GM12878 (cell line): ENCODE measurements at regions not wholly inside any gene's neighbourhood (a gene's known extent, or its start where the extent isn't known, plus 50 kb on each side); places are given as distances from the start of the nearest gene placed in this dataset.

Experiments
- ATAC-seq: fragments of 200-7000 bp; cut with Tn5 transposase; 3 replicates; pipeline ENCODE4 v1.9.1; 2020; ENCODE audit warnings: mild to moderate bottlenecking, moderate library complexity
- BruUV-seq: library from RNA; stranded (reverse); fragments of 400-500 nt; replicated peaks from 2 replicates; lab custom pipeline; 2021; lab: Mats Ljungman, UMichigan
- CTCF ChIA-PET: fragments of 300-600 bp; sonication (Branson Sonifier 250); formaldehyde crosslinking; extraction: SDS; loops from one replicate; lab custom pipeline; 2021; ENCODE audit warnings: inconsistent platforms; lab: Yijun Ruan, JAX
- POLR2A ChIA-PET: fragments of 350-600 bp; formaldehyde crosslinking; extraction: SDS; loops from one replicate; lab custom pipeline; 2021; ENCODE audit warnings: inconsistent platforms; lab: Charles Lee
- RAD21 ChIA-PET: fragments of 300-600 bp; sonication (Branson Sonifier 250); formaldehyde crosslinking; loops from one replicate; lab custom pipeline; 2023; ENCODE audit warnings: antibody characterized with exemption; ENCODE audit not compliant: unreplicated experiment; lab: Charles Lee
- SMC1A ChIA-PET: fragments of 300-600 bp; sonication (Branson Sonifier 250); formaldehyde crosslinking; loops from one replicate; lab custom pipeline; 2023; ENCODE audit not compliant: unreplicated experiment, uncharacterized antibody; lab: Charles Lee
- DNase-seq: peaks from one replicate; pipeline ENCODE4 v3.0.0-alpha.2; 2011; ENCODE audit warnings: low read depth, low spot score
- FAIRE-seq: peaks from 3 replicates; lab custom pipeline; 2011; peaks lifted over from hg19 to GRCh38; lab: Jason Lieb, UNC
- H2AFZ ChIP-seq: 2 replicates; pipeline ENCODE4 v1.6.0; 2011; ENCODE audit warnings: low read depth, low read length, control low read depth; ENCODE audit not compliant: control insufficient read depth
- H3K27ac ChIP-seq: 2 replicates; pipeline ENCODE4 v1.5.1; 2011; ENCODE audit warnings: control low read depth; ENCODE audit not compliant: control insufficient read depth, insufficient read depth
- H3K27me3 ChIP-seq, 2 experiments: replicated peaks in 1 of 2; 2 replicates each; pipeline versions ENCODE4 v1.6.0 to v1.6.1; 2011; ENCODE audit warnings: low read length in 1 of 2; ENCODE audit not compliant: control insufficient read depth in 2 of 2, insufficient read depth in 2 of 2
- H3K36me3 ChIP-seq, 2 experiments: 2 replicates each; pipeline ENCODE4 v1.5.1; 2011; ENCODE audit warnings: low read length in 1 of 2; ENCODE audit not compliant: control insufficient read depth in 2 of 2, insufficient read depth in 2 of 2
- H3K4me1 ChIP-seq: 2 replicates; pipeline ENCODE4 v1.6.1; 2011; ENCODE audit warnings: mild to moderate bottlenecking, low read length, moderate library complexity, mixed read lengths; ENCODE audit not compliant: control insufficient read depth, insufficient read depth
- H3K4me2 ChIP-seq: 2 replicates; pipeline ENCODE4 v1.6.0; 2011; ENCODE audit warnings: control low read depth; ENCODE audit not compliant: control insufficient read depth, insufficient read depth
- H3K4me3 ChIP-seq: fragments of 200-600 bp; sonication (generic); 2 replicates; pipeline ENCODE4 v1.5.1; 2016
- H3K79me2 ChIP-seq: 2 replicates; pipeline ENCODE4 v1.6.0; 2011; ENCODE audit warnings: low read length; ENCODE audit not compliant: control insufficient read depth, insufficient read depth
- H3K9ac ChIP-seq: 2 replicates; pipeline ENCODE4 v1.8.0; 2011; ENCODE audit warnings: low read length, control low read depth, mixed read lengths; ENCODE audit not compliant: control insufficient read depth, insufficient read depth
- H3K9me3 ChIP-seq: replicated peaks from 3 replicates; pipeline ENCODE4 v1.5.1; 2011; ENCODE audit warnings: mild to moderate bottlenecking, low read length; ENCODE audit not compliant: control insufficient read depth, insufficient read depth
- H4K20me1 ChIP-seq: 2 replicates; pipeline ENCODE4 v1.6.0; 2011; ENCODE audit not compliant: control insufficient read depth, insufficient read depth
- CEBPZ ChIP-seq: fragments of 150-350 bp; IDR thresholded peaks from 2 replicates; pipeline ENCODE4 v1.6.1; 2016; ENCODE audit warnings: low read depth, low read length
- CTCF ChIP-seq, 3 experiments: IDR thresholded peaks in 2 of 3; conservative IDR thresholded peaks in 1 of 3; 2 replicates each; pipeline ENCODE4 v1.5.1; 2011; ENCODE audit warnings: low read depth in 3 of 3, low read length in 3 of 3, mild to moderate bottlenecking in 3 of 3, control low read depth in 2 of 3, moderate library complexity in 2 of 3, inconsistent platforms in 1 of 3, mixed read lengths in 1 of 3; ENCODE audit not compliant: control insufficient read depth in 2 of 3, insufficient read depth in 1 of 3; ENCODE audit errors: extremely low read depth in 1 of 3
- ELK1 ChIP-seq: IDR thresholded peaks from 2 replicates; pipeline ENCODE4 v1.6.1; 2012; ENCODE audit warnings: low read depth, low read length, improper control_type of control experiment
- EP300 ChIP-seq, 2 experiments: fragments of 150-350 bp in 1 of 2; IDR thresholded peaks; 2 replicates each; pipeline ENCODE4 v1.6.1; 2011 to 2012; ENCODE audit warnings: low read depth in 2 of 2, low read length in 2 of 2, borderline replicate concordance in 1 of 2, improper control_type of control experiment in 1 of 2, inconsistent platforms in 1 of 2; ENCODE audit not compliant: control insufficient read depth in 1 of 2
- FOS ChIP-seq: IDR thresholded peaks from 3 replicates; pipeline ENCODE4 v1.6.1; 2011; ENCODE audit warnings: borderline replicate concordance; ENCODE audit not compliant: insufficient read length; ENCODE audit errors: extremely low read depth
- FOXM1 ChIP-seq: IDR thresholded peaks from 2 replicates; pipeline ENCODE4 v1.6.1; 2012; ENCODE audit warnings: low read depth, mild to moderate bottlenecking, inconsistent platforms, low read length, moderate library complexity
- GATAD2B ChIP-seq: fragments of 450-650 bp; conservative IDR thresholded peaks from 2 replicates; pipeline ENCODE4 v1.6.1; 2017; ENCODE audit warnings: low read depth, mild to moderate bottlenecking, moderate library complexity
- HDAC2 ChIP-seq: fragments of 200-600 bp; sonication (generic); IDR thresholded peaks from 2 replicates; pipeline ENCODE4 v1.6.1; 2017
- MEF2B ChIP-seq: fragments of 450-650 bp; IDR thresholded peaks from 2 replicates; pipeline ENCODE4 v1.6.1; 2018; ENCODE audit warnings: mild to moderate bottlenecking, moderate library complexity; ENCODE audit not compliant: partially characterized antibody, poor library complexity, severe bottlenecking
- MTA2 ChIP-seq: fragments of 450-650 bp; IDR thresholded peaks from 2 replicates; pipeline ENCODE4 v1.6.1; 2016; ENCODE audit warnings: low read depth, mild to moderate bottlenecking, moderate library complexity
- MYC ChIP-seq: IDR thresholded peaks from 2 replicates; pipeline ENCODE4 v1.6.1; 2011; ENCODE audit warnings: mild to moderate bottlenecking, low read length, moderate library complexity, inconsistent platforms; ENCODE audit not compliant: insufficient read depth, insufficient replicate concordance, insufficient read length, severe bottlenecking
- PML ChIP-seq: IDR thresholded peaks from 2 replicates; pipeline ENCODE4 v1.6.1; 2012; ENCODE audit warnings: low read length, inconsistent platforms
- POU2F2 ChIP-seq: IDR thresholded peaks from 3 replicates; pipeline ENCODE4 v1.6.1; 2011; ENCODE audit warnings: low read depth, mild to moderate bottlenecking, low read length, borderline replicate concordance
- ZSCAN29 ChIP-seq: fragments of 450-650 bp; IDR thresholded peaks from 2 replicates; pipeline ENCODE4 v1.6.1; 2017; ENCODE audit warnings: mild to moderate bottlenecking, moderate library complexity
- WGBS: methylation state at CpG from one replicate; pipeline ENCODE4 v1.1.6; 2016; ENCODE audit warnings: low lambda C conversion rate; ENCODE audit not compliant: insufficient replicate concordance, insufficient coverage; ENCODE audit errors: missing lambda C conversion rate; 5-methylcytosine and 5-hydroxymethylcytosine counted together
- in situ Hi-C: fragments of 300-500 bp; cut with MboI; formaldehyde crosslinking; loops from 9 replicates; pipeline ENCODE4 v1.14.3; 2018; ENCODE audit warnings: mixed read lengths
- intact Hi-C: fragments of 100-400 bp; cut with micrococcal nuclease; formaldehyde crosslinking; loops from one replicate; pipeline ENCODE4 v1.14.2; 2022; ENCODE audit not compliant: unreplicated experiment

- no peak for TF ChIP-seq CEBPZ
- TF ChIP-seq MYC: no peak
Measured at GRCh38 chr20:39571171-39571570, 609.0 kb downstream of the DHX35 start (continued).

GRCh38 chr20:39568109-39568508 lies 606.0 kb downstream of the DHX35 start:
- TF ChIP-seq ELK1: no peak
- no peak for TF ChIP-seq ZSCAN29
- TF ChIP-seq HDAC2: no peak
- no peak for TF ChIP-seq PML
- no peak for TF ChIP-seq CTCF (IDR thresholded peaks at IDR 0.05 in 2 of 3, conservative IDR thresholded peaks at IDR 0.05 in 1 of 3; ENCODE audit: control insufficient read depth in 2 of 3, extremely low read depth in 1 of 3, insufficient read depth in 1 of 3, low read depth in 3 of 3, low read length in 3 of 3)
- TF ChIP-seq GATAD2B: no peak
- no peak for TF ChIP-seq FOXM1
- peak; percentile 55; the same call in 1 of the 2 replicates for TF ChIP-seq MTA2
- TF ChIP-seq MEF2B: peak; percentile 84
- TF ChIP-seq EP300 (IDR thresholded peaks at IDR 0.05; ENCODE audit: borderline replicate concordance in 1 of 2, control insufficient read depth in 1 of 2, low read depth in 2 of 2, low read length in 2 of 2): peak in 1 of 2 experiments; percentile 61; a peak in 2 of 4 replicates
- no peak for TF ChIP-seq POU2F2
- TF ChIP-seq FOS: no peak
- TF ChIP-seq, all 136 proteins: peak for 3
- Histone ChIP-seq H3K4me1 (no peaks in the 10 kb centered on the region), H3K36me3 (no peaks in the 10 kb centered on the region), H3K9ac (no peak overlapping the region), H3K4me3 (no peak overlapping the region), H4K20me1 (no peaks in the 10 kb centered on the region), H3K27ac (no peak overlapping the region), H3K4me2 (no peak overlapping the region), H3K27me3 (no peaks in the 10 kb centered on the region), H3K79me2 (no peaks in the 10 kb centered on the region), H2AFZ (no peak overlapping the region), H3K9me3 (no peaks in the 10 kb centered on the region)
- POLR2A ChIA-PET: no interaction called here
- DNase-seq (peak; percentile 53), FAIRE-seq (no peak), ATAC-seq (peak; percentile 87)
- CTCF ChIA-PET: interaction anchor here (0.8 to 1.5 kb wide), 2 partner anchors 11 to 261 kb away, joined by 3 to 4 read pairs; no protein-coding TSS in a partner anchor
- in situ Hi-C loops: no loop called here
- WGBS: 7% methylated on average over 1 of the region's 1 CpG
- no TSS peak for BruUV-seq
- SMC1A ChIA-PET: interaction anchor here (0.9 to 1.2 kb wide), 3 partner anchors 198 to 306 kb away, joined by 3 to 4 read pairs (median 3); no protein-coding TSS in a partner anchor
- RAD21 ChIA-PET: interaction anchor here (1.0 to 1.3 kb wide), 2 partner anchors 10 to 261 kb away, joined by 3 to 4 read pairs; no protein-coding TSS in a partner anchor
- intact Hi-C loops: no loop called here
